ENCODE measurements at regions not wholly inside any gene's neighbourhood (a gene's known extent, or its start where the extent isn't known, plus 50 kb on each side); places are given as distances from the start of the nearest gene placed in this dataset.

DNA sequence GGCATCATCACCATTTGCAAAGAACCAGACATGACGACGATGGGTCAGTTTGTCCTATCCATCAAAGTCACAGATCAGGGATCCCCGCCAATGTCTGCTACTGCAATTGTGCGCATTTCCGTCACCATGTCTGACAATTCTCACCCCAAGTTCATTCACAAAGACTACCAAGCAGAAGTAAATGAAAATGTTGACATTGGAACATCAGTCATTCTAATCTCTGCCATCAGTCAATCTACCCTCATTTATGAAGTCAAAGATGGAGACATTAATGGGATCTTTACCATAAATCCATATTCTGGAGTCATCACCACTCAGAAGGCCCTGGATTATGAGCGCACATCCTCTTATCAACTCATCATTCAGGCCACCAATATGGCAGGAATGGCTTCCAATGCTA, 171.6 kb upstream of the MTNR1B start:
- TF ChIP-seq, protein P1, sequence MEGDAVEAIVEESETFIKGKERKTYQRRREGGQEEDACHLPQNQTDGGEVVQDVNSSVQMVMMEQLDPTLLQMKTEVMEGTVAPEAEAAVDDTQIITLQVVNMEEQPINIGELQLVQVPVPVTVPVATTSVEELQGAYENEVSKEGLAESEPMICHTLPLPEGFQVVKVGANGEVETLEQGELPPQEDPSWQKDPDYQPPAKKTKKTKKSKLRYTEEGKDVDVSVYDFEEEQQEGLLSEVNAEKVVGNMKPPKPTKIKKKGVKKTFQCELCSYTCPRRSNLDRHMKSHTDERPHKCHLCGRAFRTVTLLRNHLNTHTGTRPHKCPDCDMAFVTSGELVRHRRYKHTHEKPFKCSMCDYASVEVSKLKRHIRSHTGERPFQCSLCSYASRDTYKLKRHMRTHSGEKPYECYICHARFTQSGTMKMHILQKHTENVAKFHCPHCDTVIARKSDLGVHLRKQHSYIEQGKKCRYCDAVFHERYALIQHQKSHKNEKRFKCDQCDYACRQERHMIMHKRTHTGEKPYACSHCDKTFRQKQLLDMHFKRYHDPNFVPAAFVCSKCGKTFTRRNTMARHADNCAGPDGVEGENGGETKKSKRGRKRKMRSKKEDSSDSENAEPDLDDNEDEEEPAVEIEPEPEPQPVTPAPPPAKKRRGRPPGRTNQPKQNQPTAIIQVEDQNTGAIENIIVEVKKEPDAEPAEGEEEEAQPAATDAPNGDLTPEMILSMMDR (conservative IDR thresholded peaks at IDR 0.05; ENCODE audit: low read depth, low read length), result no peak
- no peak for TF ChIP-seq EZH2phosphoT487 (IDR thresholded peaks at IDR 0.05; ENCODE audit: borderline replicate concordance, low read length)
